D341Med (cell line): ENCODE measurements at regions not wholly inside any gene's neighbourhood (a gene's known extent, or its start where the extent isn't known, plus 50 kb on each side); places are given as distances from the start of the nearest gene placed in this dataset.
A peak's percentile ranks its signal among the peaks of the same experiment; 100 is the strongest.
"Not testable (repeated sequence)": the region's sequence is repeated elsewhere in the genome, so short reads cannot be mapped to it uniquely, and the experiment has no call there.

Source experiments
- DNase-seq: peaks from one replicate; pipeline ENCODE4 v3.0.0; 2012; ENCODE audit warnings: low spot score

DNA sequence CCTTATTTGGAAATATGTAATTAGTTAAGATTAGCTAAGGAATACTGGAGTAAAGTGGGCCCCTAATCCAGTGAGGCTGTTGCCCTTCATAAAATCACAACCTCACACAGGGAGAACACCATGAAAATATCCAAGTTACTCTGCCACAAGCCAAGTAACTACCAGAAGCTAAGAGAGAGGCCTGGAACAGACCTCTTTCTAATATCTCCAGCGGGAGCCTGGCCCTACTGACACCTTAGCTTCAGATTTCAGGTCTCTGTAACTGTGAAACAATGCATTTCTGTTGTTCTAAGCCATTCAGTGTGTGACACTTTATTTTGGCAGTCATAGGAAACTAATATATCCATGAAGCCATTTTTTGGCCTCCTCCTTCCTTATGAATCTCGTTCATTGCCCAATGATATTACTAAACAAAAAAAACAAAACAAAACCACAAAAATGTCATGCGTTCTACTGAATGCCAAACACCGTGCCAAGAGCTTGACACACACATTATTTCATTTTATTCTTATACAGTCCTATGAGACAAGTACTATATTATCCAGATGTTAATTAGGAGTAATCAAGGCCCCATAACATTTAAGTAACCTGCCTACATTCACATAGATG, 699.0 kb downstream of the MAT2B start:
- DNase-seq = peak; percentile 26

DNA sequence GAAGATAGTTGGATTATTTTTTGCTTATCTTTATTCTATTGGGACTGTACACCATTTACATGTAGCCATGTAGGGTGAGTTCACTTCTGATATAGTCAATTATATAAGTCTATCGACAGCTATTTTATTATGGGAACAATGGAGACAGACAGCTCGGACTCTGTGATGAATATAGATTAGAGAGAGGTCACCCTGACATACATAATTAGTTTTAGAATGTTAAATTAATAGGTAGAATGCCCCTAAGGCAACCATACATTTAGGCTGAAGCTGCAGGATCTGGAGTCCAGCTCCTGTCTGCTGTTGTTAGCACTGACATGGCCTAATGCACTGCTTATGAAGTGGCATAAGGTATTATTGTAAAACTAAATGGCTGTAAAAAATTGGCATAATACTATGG, 700.8 kb downstream of the MAT2B start:
- no peak for DNase-seq

DNA sequence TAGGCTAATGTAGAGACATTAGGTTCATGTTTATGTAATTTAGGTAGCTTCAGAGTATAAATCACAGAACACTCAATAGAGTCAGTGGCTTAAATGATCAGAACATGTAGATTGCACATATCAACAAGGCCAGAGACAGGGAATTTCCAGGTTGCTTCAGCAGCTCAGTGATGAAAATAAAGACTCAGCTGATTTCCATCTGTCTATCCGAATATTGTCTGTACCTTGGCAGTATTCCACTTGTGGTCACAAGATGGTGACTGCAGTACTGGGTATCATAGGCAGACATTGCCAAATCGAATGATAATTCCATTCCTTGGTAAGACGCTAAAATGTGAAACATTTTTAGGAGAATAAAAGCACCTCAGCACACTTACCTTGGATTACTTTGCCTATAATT, 702.2 kb downstream of the MAT2B start:
- no peak for DNase-seq

DNA sequence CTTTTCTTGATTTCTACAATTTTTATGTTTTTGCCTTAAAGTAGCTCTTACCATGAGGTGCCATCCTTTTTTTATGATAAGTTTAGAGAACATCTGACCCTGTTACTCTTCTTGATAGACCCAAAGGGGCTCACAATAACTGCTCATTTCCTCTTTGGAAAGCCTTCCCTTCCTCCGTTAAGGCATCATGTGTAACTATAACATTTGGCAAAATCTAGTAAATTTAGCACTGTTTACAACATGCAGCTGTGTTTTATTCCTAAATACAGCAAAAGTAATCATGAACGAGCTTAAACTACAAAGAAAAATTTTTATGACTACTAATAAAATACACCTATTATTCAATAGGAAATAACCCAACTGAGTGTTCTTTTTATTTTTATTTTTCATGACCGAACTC, 705.1 kb downstream of the MAT2B start:
- no peak for DNase-seq

DNA sequence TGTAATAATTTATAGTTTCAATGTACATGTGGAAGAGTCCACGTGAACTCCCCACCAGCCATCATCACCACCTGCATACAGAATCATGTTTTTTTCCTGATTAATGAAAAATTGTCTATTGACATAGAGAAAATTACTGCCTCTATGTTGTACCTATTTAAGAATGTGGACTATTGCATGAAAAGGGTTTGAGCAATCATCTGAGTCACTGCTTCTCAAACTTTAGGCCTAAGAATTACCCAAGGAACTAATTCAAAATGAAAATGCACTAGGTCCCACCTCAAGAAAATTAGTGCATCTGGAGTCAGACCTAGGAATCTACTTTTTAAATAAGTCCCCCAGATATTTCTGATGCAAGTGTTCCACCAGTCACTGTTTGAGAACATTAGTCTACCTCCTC, 709.3 kb downstream of the MAT2B start:
- no peak for DNase-seq

DNA sequence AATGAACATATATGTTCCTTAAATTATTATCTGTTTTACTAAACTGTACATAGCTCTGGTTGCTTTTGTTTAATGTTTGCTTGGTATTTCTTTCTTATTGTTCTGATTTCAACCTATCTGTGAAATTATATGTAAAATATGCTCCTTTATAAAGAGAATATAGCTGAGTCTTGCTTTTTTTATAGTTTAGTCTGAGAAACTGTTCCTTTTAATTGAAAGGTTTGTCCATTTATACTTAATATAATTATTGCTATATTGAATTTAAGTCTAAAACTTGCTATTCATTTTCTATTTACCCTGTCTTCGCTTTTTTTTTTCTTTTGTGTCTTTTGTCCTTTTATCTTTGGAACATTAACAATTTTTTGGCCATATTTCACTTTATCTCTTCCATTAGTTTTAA, 712.0 kb downstream of the MAT2B start:
- no peak for DNase-seq

DNA sequence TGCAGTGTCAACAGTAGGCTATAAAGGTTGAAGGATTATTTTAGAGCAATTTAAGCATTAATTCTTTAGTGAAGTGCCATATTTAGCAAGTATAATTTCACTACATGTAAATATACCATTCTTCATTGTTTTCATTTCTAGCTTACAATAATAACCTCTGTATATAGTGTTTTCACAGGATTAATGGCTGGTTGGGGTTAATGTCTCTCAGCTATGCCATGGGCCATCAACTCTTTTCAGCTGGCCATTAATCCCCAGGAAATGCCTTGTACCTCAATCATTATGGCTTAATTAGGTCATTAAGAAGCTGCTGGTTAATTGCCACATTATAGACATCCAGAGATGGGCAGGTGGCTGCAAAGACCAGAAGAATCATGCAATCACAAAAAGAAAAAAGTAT, 715.1 kb downstream of the MAT2B start:
- DNase-seq = no peak

DNA sequence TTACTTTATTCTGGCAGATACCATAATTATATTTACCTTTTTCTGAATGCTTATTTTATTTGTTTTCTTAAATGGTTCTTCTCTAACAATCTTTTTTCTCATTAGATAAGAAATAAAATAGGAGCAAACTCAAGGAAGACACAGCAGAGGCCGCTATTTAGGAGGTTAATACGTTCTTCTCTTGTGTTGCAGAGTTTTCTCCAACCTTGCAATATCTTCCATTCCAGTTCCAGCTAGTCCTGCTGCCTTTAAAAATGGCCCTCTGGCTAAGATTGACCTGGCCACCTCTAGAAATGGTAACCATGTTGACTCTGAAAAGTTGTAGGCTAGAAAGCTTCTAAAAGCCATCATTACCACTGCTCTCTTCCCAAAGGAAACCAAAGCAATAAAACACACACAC, 718.8 kb downstream of the MAT2B start:
- DNase-seq = no peak

DNA sequence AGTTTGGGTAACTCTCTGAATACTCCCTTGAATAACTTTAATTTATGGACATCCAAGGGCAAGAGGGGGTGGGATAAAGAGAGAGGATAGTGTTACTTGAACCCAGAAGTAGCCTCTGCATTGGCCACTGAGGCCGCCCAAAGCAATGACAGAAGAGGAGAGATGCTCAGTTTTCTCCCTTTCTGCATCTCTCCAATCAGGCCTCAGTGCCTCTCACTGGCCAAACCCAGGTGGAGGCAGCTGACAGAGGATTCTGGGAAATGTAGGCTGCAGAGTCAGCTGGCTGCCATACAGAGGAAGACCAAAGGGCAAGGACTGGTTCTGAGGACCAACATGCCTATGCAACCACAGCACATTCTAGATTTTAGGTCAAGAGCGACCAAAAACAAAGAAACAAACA, 719.4 kb downstream of the MAT2B start:
- DNase-seq = no peak

DNA sequence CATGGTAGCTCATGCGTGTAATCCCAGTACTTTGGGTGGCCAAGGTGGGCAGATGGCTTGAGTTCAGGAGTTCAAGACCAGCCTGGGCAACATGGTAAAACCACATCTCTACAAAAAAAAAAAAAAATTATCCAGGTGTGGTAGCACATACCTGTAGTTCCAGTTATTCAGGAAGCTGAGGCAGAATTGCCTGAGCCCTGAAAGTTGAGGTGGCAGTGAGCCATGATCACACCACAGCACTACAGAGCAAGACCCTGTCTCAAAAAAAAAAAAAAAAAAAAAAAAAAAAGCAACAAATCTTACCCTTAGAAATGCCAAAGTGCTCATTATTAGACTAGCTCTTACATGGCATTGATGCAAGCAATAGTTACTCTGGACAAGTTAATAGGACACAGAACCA, 724.9 kb downstream of the MAT2B start:
- no peak for DNase-seq

DNA sequence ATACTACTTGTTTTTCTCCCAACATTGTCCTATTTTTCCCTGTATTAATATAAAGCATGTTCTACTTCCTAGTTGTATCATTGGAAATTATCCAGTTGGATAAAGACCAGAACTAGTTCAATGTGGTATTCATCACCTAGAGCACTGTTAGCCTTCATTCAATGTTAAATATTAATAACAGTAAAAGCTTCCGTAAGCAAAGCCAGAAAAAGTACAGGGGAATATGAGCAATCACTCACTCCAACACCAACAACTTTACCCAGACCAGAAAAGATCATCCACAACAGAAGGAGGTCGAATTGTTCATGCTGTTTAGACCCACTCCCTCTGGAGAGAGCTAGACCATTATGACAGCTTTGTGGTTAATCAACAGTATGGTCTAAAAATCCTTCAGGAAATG, 728.4 kb downstream of the MAT2B start:
- DNase-seq = no peak

DNA sequence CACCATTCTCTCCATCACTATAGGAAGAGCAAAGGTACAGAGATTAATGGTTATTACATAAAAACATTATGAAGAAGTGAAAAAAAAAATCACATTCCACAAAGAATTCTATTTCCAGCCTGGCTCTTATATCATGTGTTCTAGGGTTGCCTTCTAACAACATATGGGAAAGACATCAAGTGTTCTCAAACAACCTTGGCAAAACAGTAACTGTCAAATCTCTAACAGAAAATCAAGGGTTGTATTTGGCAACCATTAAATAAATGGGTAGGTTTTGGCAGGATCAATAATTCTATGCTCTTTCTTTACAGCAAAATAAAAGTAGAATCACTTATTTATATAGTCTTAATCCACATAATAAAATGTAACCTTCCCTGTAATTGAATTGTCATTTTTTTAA, 728.9 kb downstream of the MAT2B start:
- no peak for DNase-seq

DNA sequence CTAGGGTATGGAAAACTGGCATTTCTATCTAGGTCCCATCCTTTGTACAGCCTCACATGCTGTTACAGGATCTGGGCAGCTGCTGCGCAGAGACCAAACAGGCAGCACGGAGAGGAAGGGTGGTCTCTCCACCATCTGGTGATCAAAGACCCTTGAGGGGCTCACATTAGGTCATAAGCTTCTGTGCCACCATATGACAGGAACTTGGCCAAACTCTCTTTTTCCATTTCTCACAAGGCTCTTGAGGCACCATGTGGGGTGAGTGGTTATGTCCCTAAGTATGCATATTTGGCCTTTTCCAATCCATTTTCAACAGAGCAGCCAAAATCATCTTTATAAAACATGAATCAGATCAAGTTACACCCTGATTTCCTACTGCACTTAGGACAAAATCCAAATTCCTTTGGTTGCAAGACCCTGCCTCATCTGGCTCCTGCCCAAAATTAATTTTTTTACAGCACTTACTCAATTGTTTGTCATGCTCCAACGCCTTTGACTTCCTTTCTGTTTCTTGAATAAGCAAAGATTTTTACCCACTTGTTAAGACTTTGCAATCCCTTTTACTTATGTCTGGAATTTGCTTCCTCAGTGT, 730.0 kb downstream of the MAT2B start:
- no peak for DNase-seq

DNA sequence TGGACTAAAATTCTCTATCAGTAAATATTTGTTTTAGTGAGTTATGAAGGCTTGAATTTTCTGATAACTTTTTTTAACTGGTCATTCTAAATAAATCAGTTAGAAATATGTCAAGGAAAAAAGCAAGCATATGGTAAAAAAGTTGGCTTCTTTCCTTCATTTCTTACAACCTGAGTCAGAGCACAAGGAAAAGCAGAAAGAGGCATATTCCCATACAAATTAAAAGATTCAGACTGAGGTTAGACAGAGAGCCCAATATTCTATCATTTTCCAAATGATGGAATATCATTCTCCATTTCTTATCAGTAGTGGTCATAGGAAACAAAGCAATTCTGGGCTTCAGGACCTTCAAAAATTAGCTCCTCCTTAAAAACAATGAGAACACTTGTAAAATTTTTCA, 732.1 kb downstream of the MAT2B start:
- DNase-seq = no peak

DNA sequence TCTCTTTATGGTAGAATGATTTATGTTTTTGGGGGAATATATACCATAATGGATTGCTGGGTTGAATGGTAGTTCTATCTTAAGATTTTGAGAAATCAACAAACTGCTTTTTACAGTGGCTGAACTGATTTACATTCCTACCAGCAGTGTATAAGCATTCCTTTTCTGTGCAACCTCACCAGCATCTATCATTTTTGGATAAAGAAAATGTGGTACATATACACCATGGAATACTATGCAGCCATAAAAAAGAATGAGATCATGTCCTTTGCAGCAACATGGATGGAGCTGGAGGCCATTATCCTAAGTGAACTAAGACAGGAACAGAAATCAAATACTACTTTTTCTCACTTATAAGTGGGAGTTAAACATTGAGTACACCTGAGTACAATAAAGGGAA, 746.4 kb downstream of the MAT2B start:
- DNase-seq = not testable (repeated sequence)

DNA sequence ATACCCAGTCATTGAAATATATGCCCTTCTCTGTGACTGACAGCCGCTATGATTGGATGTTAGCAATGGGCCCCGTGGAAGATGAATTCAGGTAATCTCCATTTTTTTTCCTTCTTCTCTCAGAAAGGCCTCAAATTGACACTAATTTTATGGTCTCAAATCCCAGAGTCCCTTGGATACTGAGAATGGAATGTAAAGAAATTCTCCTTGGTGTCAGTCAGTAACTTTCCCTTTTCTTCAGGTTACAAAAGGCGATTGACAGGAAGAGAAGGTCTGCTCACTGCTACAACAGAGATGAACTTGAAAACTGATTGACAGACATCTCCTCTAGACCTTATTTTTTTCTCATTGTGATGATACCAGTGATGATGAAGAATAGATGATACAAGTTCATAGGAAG, 748.3 kb downstream of the MAT2B start:
- no peak for DNase-seq

DNA sequence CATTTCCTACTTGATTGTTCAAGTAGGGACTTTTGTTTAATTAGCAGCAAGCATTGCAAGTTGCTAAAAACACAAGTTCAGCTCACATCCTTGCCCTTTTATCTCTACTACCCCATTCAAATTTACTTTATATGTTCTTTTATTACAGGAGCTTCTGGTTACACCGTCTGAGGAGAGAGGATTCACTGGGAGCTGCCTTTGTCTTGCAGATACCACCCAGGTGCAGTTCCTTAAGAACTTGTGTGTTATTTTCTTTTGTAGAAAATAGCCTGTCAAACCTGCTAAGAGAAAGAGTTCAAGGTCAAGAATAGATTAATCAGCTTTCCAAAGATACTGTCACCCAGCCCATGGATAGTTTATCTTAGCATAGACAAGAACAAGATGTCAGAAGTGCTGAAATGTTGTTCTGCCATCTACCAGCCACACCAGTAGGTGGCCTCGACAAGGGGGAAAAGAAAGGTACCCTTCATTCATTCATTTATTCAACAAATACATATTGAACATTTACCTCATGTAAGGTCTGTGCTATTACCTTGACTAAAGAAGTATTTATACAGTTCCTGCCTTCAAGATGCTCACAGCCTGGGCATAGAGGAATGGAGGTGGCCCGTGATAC, 750.3 kb downstream of the MAT2B start:
- DNase-seq = no peak

DNA sequence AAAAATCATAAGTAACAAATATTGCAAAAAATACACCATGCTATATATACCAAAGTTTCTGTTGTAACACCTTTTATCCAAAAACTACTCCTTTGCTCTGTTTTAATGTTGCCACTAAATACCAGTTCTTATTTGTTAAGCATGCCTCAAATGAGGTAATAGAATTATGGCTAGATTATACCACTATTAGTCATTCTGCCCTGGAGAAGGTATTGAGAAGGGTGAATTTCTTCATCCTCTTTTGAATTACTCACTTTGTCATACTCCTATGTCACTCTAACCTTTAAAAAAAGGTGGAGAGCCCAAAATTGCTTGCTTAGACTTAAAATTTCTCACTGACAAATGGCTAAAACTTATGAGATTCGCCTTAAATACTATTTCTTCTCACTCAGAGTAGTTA, 750.9 kb downstream of the MAT2B start:
- DNase-seq = no peak

DNA sequence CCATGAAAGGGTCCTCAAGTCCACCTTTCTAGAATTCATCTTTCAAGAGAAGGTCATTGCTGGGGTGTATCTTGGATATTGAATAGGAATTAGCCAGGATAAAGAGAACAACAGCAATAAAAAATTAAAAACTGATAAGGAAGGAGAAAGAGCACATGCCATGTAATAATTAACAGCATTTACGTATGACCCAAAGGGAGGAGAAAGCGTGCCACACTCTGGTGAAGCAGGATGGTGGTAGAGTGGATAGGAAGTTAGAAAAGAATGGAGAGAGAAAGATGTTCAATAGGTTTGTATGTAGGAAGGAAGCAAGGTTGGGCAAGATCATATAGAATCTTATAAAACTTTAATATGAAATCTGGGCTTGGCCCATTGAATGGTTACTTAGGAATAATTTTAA, 751.5 kb downstream of the MAT2B start:
- no peak for DNase-seq

DNA sequence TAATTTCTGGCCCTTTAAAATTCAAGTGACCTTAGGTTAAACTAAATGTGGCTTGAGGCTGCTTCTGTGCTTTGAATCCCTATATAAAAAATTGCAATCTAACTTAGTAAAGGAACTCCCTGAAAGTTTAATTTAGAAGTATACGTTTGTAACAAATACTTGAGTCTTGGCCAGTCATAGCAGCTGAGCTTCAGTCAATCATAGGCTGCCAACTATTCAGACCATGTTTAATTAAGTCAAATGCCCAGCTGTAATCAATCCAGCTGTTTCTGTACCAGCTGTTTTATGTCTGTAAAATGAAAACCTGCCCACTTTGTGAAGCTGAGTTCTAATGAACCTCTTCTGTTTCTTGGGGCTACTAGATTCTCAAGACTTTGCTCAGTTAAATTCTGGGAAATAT, 760.1 kb downstream of the MAT2B start:
- DNase-seq = no peak

DNA sequence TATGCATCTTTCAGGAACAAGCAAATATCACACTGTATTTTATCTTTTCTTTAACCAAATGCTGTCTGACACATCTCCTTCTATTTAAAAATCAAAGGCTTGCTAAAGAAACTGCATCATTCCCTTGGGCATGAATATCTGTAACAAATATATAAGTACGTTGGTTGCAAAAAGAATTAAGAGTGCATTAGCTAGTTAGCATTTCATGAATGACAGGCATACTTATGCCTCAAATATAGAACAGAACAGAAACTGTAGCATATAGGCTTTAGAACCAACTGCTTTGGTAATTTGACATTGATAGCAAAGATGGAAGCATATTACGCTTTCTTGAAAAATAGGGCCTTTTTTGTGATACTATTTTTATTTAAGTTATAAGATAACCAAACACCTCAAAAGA, 761.2 kb downstream of the MAT2B start:
- no peak for DNase-seq

DNA sequence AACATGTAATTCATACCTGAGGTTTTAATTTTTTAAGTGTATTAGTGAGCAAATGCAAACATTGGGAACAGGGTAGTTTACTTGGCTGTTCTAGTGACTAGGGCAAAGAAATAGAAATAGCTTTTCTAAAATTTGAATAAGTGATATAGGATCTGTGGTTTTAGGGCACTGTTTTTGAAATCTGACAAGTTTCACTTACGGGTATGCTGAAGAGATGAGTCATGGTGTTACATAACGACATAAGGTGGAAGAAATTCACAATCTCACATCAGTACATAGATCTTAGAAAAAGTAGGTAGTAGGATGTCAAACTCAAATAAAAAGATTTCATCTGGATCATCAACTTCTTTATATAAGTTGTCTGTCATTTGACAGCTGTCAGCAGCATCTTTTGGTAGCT, 772.3 kb downstream of the MAT2B start:
- DNase-seq = no peak

DNA sequence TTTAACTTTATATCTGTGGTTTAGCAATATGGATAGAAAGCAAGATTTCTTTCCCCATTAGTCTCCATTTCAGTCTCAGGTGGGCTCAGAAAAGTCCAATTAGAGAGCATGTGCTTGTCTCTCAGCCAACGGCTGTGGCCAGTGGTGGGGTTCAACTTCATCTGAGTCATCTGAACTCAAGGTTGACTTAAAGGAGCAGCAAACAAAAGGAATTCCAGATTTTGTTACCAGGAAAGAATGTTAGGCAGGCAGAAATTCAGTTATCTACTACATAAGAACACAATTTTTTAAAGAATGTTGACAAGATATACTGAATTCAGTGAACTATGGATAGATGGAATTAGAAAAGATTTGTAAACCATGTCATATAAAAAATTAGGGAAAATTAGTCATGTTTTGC, 784.1 kb downstream of the MAT2B start:
- no peak for DNase-seq

DNA sequence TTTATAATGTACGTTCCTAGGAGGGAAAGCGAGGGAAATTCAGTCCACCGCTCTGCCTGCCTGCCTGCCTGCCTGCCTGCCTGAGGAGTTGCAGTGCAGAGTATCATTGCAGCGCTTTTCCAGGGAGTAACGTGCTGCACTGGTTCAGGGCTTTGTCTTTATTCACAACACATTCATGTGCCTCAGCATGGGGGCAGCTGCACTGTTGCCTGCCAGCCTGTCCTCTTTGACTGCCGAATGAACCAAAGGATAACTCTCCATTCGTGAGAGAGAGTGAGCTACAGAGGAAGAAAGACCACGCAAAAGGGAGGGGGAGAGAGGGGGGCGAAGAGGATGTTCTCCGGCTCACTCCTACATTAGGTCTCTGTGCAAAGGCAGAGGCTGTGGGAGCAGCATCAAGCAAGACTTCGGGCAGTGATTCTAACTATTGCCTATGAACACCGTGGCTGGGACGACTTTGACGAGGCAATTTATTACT, 791.2 kb downstream of the MAT2B start:
- no peak for DNase-seq
